Stimulated activated CD4-positive, alpha-beta T cell treated with anti-CD3 and anti-CD28 coated beads, Interleukin-12 subunit alpha, Interleukin-12 subunit beta, amount 100 ng/mL, for 24 hours (primary cell): ENCODE measurements at regions not wholly inside any gene's neighbourhood (a gene's known extent, or its start where the extent isn't known, plus 50 kb on each side); places are given as distances from the start of the nearest gene placed in this dataset.

Experiments used
- DNase-seq, 2 experiments: peaks; one replicate each; pipeline ENCODE4 v3.0.0-alpha.2; 2020; ENCODE audit warnings: low read depth in 2 of 2

DNA sequence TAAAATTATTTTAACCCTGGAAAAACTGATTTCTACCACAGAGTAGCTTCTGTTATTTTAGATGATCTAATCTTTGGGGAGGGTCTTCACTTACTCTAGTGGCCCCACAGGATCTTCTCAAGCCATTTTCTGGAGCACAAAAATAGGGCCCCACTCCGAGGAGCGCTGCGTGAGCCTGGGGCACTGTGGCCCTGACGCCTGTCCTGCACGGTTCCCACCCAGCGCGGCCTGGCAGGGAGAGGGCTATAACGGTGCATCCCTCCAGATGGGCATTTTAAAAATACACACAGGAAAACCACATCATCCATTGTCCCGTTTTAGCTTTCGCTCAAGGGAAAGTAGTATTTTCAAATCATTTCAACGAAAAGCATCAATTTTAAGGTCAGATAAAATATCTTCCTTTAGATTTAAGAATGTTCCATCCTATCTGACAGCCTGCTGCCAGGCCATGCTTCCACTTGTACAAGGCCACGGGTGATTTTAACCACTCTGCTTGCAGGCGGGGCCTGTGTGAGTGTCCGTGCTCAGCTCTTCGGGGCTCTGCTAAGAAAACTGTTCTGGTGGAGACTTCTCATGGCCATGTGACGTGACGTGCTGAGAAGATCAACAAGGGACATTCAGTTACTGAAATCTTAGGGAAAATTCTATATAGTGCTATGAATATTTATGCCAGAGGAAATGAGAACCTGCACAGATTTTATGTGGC is 683.8 kb upstream of the SGCG start:
- no peak for DNase-seq

DNA sequence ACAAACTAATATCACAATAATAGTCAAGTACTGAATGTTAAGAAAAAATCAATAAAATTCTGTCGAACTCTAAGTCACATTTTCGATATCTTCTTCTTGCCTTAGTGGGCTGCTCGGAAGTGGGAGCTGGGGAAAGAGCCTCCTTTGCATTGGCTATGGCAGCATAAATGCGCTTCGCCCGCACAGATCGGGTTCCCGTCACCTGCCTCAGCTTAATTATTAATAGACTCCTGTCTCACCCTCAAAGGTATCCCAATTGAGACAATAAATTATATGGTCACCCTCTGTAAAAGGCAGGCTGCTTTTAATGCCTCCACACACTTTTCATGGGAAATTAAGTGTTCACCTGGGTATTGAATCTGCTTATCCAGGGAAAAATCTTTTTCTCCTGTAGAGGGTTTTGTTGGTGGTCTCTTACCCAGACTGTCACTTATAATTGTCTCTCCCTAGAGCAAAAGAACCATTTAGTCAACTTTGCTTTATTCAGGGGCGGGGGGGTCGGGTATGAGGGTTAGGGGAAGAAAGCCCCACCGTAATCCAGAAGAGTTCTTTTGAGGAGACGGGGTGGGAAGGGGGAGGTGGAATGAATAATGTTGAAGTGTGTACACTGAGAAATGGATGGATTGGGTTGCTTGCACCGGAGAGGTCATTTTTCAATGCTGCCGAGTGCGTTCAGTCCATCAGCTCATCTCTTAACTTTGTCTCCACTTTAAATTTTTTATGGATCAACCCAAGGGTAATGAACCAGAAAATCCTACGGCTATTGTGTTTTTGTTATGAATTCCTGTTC is 682.6 kb upstream of the SGCG start:
- DNase-seq: no peak

DNA sequence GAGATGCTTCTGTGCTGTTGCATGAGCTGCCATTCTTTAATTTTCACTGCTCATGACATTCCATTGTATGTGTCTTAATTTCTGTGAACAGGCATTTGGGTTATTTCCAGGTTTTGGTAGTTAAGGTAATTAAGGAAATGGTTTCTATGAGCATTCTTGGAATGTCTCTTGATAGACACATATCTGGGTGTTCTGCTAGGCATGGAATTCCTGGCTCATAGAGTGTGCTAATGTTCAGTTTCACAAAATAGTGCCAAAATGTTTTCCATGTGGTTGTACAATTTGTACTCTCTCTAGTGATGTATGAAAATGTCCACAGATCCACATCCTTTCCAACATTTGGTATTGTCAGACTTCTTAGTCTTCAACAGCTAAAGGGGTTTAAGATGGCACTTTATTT is 680.9 kb upstream of the SGCG start:
- no peak for DNase-seq

DNA sequence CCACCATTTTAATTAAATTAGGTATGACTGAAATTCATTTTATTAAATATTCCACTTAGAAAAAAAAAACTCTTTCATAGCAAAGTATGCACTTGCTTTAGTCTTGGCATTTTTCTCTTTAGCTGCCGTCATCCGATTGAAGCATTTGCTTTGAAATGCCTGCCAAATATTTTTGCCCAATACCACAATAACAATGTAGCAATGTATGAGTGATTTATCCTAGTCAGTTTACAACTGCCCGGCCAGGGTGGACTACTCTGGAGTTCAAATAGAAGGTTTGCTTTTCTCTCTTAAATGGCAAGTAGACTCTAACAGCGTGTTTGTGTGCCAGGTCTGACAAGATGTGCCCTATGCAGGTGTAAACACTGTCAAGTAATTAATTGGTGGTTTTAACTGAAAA is 675.3 kb upstream of the SGCG start:
- no peak for DNase-seq

DNA sequence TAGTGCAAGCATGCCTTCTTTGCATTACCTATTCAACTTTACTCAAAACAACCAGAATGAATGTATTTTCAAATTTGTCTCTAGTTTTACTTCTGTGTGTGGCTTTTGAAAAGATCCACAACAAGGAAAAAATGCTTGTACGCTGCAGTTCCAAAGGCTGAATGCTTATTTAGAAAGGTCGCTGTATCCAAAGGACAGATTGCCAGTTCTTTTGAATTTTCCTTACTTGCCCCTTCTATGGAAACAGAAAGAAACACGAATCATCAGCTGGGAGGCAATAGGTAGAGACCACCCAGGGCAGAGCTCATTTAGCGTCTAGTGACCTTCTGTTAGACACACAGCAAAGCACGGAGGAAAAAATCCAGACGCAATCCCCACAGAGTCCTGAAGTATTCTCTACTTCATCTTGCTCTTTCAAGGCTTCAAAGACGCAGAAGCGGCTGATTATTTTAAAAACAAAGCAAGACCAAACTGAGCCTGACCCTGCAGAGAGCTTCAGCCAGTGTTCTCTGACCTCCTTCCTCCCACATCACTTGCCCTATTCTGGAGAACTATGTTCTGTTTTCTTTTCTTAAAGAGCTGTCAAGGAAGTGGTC is 674.6 kb upstream of the SGCG start:
- DNase-seq: no peak

DNA sequence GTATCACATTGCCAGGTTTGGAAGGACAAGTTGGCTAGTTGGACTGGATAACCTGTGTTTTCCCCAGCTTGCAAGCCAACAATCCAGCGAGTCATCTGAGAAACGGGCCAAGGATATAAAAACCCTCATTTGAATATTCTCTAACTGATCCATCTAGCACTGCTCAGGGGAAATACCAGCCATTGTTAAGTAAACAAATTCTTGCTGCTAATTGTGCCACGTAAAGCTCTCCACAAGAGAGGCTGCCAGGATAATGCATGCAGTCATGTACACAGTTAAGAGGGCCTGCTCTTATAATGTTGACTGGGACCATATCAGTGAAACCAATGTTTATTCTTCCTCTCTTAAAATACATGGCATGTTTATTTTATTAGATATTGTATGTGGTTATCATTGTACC is 663.2 kb upstream of the SGCG start:
- DNase-seq: no peak

DNA sequence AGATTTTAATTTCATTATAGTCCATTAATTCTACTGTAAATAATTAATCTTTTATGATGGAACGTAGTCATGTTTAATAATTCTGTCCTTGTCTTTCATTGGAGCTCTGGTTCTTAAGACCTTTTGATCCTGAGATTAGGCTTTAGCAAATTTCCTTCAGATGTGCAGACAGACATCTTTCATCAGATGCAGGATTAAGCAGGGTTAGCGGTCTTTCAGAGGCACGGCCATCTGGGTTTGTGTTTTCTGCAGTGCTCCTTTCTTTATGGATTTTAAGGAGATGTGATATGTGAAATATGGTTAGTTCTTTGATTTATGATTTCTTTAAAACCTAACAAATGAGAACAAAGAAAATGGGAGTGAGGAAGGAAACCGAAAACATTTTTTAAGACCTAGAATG is 643.9 kb upstream of the SGCG start:
- DNase-seq: no peak

DNA sequence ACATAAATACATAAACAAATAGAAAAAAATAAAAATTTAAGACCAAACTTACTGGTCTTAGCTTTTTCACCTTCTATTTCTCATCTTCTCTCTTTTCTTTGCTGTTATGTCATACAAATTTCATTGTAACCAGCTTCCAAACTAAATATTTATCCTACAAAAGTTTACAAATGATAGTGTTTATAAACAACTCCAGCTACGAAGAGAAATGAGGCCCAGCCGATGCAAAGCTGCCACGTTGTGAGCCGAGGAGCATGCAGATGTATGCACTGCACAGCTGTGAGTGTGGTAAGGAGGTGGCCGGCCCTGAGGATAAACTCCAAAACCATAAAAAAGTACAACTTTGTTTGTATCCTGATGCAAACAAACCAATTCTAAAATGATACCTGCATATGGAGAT is 642.4 kb upstream of the SGCG start:
- no peak for DNase-seq

DNA sequence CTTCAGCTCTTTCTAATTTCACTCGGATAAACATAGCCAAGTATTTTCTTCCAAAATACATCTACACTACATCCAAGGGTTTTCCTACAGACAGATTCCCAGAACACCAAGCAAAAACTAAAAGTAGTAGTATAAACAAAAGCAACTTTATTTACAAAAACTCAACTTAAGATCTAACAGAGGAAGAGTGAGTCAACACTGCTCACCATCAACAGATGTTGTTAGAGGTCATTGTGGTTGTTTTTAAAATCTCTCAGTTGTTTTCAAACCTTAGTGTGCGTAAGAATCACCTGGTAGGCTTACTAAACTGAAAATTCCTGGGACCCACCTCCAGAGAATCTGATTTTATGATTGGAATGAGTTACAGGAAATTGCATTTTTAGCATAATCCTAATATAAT is 631.7 kb upstream of the SGCG start:
- no peak for DNase-seq

DNA sequence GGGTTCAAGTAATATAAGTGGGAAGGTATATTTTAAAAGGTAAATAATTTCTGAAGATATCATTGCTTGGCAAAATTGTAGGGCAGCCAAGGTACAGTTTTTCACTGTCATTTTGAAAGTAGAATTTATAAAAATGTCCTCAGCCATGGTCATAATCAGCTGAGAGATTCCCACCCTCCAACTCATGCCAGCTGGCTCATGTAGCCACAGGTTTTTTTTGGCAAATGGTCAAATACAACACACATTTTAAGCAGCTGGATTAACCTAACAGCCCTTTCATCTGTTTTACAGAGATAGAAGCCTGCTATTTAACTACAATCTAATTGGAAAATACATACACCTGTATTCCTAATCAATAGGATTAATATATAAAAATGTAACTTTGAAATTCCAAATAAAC is 619.2 kb upstream of the SGCG start:
- DNase-seq: no peak

DNA sequence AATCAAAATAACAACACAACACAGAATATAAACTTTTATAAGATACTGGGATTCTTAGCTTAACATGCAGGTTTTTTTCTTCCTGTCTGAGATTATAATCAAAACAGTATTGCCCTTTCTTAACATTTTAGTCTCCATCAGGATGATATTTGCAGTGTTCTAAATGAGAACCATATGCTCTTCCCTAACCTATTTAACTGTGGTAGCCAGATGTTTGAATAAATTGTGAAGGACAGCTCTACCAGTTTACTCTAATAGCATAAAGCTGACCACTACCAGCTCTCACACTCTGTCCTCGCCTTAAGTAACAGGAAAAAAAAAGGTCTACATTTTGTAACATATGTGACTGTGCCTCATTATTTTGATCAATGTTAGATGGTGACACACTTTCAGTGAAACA is 618.7 kb upstream of the SGCG start:
- DNase-seq: no peak

DNA sequence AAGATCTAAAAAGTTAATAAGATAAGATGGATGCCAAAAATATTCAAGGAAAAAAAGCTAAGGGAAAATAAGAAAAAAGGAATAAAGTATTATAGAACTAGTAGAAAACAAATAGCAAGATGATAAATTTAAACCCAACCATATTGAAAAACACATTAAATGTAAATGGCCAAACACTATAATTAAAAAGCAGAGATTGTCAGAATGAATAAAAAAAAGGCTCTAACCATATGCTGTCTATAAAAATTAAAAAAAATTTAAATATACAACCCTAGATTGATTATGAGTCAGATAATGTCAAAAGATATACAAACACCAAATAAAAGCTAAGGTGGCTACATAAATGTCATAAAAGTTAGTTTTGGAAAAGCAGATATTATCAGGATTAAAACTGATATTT is 617.5 kb upstream of the SGCG start:
- no peak for DNase-seq

DNA sequence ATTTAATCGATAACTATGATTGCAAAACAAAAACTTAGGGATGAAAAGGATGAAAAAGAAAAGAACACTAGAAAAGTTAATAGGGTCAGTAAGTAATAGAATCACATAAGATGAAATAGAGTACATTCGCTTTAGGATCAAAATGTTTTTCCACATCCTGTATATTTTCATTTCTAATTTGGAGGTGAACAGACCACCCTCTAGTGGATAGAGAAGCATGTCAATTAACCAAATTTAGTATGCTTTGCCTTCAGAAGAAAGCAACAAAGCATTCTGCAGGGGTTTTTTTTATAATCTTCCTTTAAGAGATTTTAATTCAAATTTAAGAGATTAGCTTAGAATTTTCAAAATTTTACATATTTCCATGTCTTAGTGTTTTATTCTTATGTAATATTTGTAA is 611.0 kb upstream of the SGCG start:
- DNase-seq: no peak

DNA sequence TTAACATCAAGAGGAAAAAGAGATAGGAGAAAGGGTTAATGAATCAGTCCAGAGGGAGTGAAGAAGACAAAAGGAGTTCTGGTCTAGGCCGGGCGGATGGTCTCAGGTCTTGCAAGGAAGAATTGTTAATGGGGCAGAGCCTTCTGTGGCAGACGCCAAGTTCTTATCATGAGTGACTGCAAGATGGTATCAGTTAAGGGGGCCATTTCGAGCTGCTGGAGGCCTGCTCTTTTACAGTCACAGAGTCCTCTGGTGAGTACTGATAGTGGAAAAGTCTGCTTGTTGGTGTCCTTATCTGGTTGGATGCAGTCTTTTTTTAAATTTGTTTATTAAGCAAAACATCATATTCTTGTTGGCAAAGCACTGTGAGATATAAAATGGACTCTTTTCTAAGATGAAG is 590.9 kb upstream of the SGCG start:
- no peak for DNase-seq

DNA sequence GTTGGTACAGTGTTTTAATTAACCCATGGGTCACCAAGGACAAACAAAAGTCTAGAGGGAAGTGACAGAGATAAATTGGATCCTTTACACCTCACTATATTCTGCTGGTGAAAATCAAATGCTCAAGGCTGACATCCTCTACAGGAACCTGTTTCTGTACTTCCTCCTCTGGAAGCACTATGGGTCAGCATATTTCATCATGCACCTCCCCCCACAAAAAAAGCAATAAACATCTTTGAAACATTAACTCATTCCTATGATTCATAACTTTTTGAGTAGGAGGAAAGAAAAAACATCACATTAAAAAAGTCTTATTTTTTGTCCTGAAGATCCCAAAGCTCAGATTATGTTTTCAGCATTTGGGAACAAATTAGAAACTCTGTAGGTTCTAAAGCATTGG is 588.3 kb upstream of the SGCG start:
- DNase-seq: no peak

DNA sequence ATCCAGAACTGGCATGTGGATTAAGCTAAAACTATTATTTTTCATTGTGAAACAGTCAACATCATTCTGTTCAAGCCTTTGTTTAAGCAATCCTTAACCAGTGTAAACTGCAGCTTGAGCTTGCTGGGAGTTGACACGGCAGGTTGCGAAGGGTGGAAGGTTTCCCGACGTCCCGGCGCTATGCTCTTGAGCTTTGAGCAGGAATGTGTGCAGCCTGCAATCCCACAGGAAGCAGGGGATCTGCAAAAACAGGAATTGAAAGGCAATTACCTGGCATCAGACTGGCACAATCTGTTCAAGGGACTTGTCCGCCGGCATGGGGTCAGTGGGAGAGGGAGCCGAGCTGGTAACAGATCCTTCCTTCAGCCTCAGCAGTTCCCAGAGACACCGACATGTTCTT is 586.7 kb upstream of the SGCG start:
- DNase-seq: no peak

DNA sequence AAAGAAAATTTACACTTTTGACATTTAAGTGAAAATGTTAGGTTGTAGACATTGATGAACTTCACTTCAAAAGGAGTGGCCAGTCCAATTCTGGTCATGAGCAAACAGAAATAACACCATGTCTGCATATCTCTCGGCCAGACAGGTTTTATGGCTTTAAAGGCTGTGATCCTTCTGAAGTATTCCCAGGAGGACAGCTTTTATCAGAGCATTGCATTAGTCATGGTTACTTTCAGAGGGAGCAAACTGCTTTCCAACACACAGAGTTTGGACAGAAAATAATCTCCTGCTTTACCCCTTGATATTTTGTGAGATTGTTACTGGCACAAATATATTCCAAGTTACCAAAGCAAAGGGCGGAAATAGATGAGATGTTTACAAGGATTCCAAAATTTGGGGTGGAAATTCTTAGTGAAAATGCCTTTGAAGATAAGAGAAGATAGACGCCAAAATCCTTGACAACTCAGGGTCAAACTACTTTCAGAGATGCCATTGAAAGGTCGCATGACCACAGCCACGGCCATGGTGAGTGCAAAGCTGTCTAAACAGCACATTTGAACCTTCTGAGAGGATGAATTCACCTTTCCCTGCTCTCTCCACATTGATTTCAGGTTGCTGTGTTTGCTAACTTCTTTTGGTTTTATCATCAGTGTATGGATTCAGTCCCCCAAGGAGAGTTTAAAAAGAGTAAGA is 584.5 kb upstream of the SGCG start:
- DNase-seq: no peak

DNA sequence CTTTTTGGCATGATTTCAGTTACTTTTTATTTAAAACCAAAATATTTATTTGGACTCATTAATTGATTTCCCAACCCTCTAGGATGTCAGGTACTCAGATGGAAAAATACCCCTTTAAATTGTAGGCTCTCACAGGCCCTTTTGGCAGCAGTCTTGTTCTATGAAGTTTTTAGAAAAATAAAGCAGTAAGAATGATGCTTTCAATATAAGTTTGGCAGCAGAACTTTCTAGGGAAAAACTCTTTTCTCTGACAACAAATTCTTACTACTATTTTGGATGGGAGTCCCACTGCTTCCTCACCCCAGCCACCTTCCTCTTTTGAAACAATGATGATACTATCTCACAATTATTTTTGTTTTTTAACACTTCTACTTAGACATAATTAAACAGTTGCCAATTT is 581.6 kb upstream of the SGCG start:
- DNase-seq: no peak

DNA sequence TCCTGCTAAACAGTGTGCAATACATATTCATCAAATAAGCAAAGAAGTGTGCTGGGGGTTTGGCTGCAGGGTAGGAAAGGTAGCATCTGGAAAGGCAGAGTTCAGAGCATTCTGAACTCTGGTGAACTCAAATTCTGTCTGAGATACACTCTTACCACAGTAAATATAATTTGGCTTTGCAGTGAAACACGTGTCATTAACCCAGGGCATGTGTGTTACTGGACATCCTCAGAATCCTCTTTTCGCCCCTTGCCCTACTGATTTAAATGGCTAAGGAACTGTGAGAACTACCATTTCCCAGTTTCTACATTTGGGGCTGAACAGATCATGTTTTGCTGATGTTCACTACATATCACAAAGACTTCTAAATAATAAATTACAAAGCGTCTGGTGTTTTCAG is 562.8 kb upstream of the SGCG start:
- DNase-seq: no peak

DNA sequence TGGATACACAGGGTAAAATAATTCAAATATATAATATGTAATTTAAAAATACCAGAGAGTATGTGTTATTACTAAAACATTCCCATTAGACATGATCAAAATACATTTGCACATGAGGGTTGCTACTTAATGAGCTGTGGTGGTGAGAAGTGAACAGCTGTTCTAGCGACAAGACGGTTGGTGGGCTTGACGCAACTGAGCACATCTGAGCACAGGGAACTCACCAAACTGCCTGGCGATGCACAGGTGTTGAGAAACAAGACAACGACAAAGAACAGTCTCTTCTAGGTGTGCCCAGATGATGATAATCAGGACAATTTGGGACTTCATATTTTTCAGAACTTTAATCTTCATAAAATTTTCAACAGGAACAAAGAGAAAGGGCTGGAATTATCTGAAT is 555.1 kb upstream of the SGCG start:
- DNase-seq: no peak

DNA sequence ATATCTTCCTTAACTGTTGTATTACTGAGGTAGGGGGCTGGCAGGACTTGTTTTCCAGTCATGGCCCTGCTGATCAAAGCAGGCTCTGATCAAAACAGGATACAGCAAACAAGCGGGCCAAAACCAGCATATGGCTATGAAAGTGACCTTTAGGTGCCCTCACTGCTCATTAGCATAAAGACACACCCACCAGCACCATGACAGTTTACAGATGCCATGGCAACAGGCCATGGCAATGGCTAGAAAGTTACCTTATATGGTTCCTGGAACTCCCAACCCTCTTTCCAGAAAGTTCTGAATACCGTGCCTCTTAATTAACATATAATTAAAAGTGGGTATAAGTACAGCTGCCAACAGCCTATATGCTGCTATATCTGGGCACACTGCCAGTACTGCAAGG is 551.4 kb upstream of the SGCG start:
- no peak for DNase-seq

DNA sequence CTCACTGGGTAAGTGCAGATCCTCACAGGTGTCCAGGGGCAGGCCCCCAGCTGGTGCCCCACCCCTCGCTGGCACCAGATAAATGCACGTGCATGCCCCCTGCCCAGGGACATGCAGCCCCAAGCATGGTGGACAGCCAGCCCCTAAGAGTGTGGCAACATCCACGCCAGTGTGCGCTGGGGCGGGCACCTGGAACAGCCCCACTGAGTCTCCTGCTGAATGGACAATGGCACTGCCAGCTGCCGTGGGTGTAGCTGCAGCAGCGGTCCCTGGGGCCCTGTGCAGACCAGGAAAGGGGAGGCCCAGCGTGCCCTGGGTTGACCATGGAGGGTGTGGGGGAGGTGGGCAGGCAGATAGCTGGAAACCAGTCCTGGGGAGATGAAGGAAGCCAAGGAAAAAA is 538.7 kb upstream of the SGCG start:
- no peak for DNase-seq

DNA sequence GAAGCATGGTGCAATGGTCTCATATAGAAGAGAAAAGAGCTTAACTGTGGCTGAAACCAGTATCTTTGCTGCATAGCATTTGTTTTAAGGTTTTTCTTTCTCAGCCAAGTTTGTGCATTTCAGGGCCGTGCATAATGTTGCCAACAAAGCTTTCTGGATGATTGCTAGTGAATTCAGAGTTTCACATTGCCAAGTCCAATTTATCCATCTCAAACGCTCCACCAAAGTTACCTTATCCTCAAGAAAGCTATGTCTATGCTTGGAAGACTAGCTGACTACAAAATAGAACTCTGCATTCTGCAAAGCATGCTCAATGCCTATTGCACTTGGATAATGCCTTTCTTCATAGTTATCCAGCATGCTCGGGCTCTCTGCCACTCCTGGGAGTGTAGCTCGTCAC is 535.8 kb upstream of the SGCG start:
- no peak for DNase-seq
